Endometrium (tissue), 2 donors: ENCODE measurements at regions not wholly inside any gene's neighbourhood (a gene's known extent, or its start where the extent isn't known, plus 50 kb on each side); places are given as distances from the start of the nearest gene placed in this dataset.
"Not testable (repeated sequence)": the region's sequence is repeated elsewhere in the genome, so short reads cannot be mapped to it uniquely, and the experiment has no call there.

Experiments
- FAIRE-seq: peaks from 2 replicates; lab custom pipeline; 2012; peaks lifted over from hg19 to GRCh38; lab: Jason Lieb, UNC
- donor health status: control.
- donor health status: control.

- FAIRE-seq: no peak
These were observed 622.4 kb downstream of the BCOR start for GRCh38 chrX:39475372-39475771.

GRCh38 chrX:39476604-39477021 is 621.1 kb downstream of the BCOR start:
- no peak for FAIRE-seq

- no peak for FAIRE-seq
These were observed 620.6 kb downstream of the BCOR start for GRCh38 chrX:39477031-39477761.

GRCh38 chrX:39477762-39478120 is 620.0 kb downstream of the BCOR start:
- no peak for FAIRE-seq

- FAIRE-seq: no peak
These were observed 617.9 kb downstream of the BCOR start for GRCh38 chrX:39479856-39480255.

GRCh38 chrX:39480963-39481362 is 616.8 kb downstream of the BCOR start:
- FAIRE-seq: no peak

- no peak for FAIRE-seq
These were observed 616.1 kb downstream of the BCOR start for GRCh38 chrX:39481621-39482020.

GRCh38 chrX:39484159-39485068 is 613.3 kb downstream of the BCOR start:
- FAIRE-seq: no peak

- FAIRE-seq: no peak
These were observed 610.4 kb downstream of the BCOR start for GRCh38 chrX:39487166-39487968.

GRCh38 chrX:39487969-39488330 is 609.8 kb downstream of the BCOR start:
- no peak for FAIRE-seq

- FAIRE-seq: no peak
These were observed 606.0 kb downstream of the BCOR start for GRCh38 chrX:39491548-39492297.

GRCh38 chrX:39492497-39493162 is 605.1 kb downstream of the BCOR start:
- FAIRE-seq: no peak

GRCh38 chrX:39493168-39493567 is 604.6 kb downstream of the BCOR start:
- FAIRE-seq: no peak

GRCh38 chrX:39497117-39497516 is 600.6 kb downstream of the BCOR start:
- not testable (repeated sequence) for FAIRE-seq

GRCh38 chrX:39497702-39498265 is 600.0 kb downstream of the BCOR start:
- no peak for FAIRE-seq

GRCh38 chrX:39499996-39500395 is 597.8 kb downstream of the BCOR start:
- FAIRE-seq: no peak

- no peak for FAIRE-seq
These were observed 595.9 kb downstream of the BCOR start for GRCh38 chrX:39501822-39502221.

GRCh38 chrX:39502486-39502885 is 595.3 kb downstream of the BCOR start:
- no peak for FAIRE-seq

- no peak for FAIRE-seq
These were observed 593.5 kb downstream of the BCOR start for GRCh38 chrX:39504227-39504626.

- no peak for FAIRE-seq
These were observed 592.9 kb downstream of the BCOR start for GRCh38 chrX:39504850-39505259.

- no peak for FAIRE-seq
These were observed 591.6 kb downstream of the BCOR start for GRCh38 chrX:39506131-39506530.
